ENCODE measurements at regions not wholly inside any gene's neighbourhood (a gene's known extent, or its start where the extent isn't known, plus 50 kb on each side); places are given as distances from the start of the nearest gene placed in this dataset.

DNA sequence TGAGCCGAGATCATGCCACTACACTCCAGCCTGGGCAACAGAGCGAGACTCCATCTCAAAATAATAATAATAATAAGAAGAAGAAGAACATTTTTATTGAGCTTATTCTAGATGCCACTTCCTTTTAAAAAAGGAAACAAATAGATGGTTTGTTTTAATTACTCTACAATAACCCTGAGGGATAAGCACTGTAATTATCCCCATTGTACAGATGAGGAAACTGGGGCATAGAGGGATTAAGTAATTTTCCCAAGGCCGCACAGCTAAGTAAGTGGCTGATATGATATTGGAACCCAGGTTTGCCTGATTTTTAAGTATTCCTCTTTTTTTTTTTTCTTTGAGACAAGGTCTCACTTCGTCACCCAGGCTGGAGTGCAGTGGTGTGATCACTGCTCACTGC is 58.5 kb upstream of the LRIG2 start:
- no peaks in the 10 kb centered on the region for H3K9me3 Mint-ChIP-seq (ENCODE audit: low read depth, unreplicated experiment)
- no peak overlapping the region for H3K4me3 Mint-ChIP-seq (ENCODE audit: low read depth, unreplicated experiment)
- CTCF ChIA-PET = interaction anchor here (1.1 kb wide), 1 partner anchor 28 kb away, joined by 3 read pairs; no protein-coding TSS in a partner anchor
- no peaks in the 10 kb centered on the region for H3K27me3 Mint-ChIP-seq (ENCODE audit: unreplicated experiment)
- no peak overlapping the region for H3K27ac Mint-ChIP-seq (ENCODE audit: unreplicated experiment)
- H3K36me3 Mint-ChIP-seq (ENCODE audit: insufficient read depth, unreplicated experiment) = peaks cover 7% of the 10 kb centered on the region
- H3K4me1 Mint-ChIP-seq (ENCODE audit: low read depth, unreplicated experiment) = no peaks in the 10 kb centered on the region
- intact Hi-C loops (cut with micrococcal nuclease; ENCODE audit: unreplicated experiment) = no loop called here
- no peak for DNase-seq
- no TSS peak for BruUV-seq (replicated peaks)
- TF ChIP-seq, protein P1, sequence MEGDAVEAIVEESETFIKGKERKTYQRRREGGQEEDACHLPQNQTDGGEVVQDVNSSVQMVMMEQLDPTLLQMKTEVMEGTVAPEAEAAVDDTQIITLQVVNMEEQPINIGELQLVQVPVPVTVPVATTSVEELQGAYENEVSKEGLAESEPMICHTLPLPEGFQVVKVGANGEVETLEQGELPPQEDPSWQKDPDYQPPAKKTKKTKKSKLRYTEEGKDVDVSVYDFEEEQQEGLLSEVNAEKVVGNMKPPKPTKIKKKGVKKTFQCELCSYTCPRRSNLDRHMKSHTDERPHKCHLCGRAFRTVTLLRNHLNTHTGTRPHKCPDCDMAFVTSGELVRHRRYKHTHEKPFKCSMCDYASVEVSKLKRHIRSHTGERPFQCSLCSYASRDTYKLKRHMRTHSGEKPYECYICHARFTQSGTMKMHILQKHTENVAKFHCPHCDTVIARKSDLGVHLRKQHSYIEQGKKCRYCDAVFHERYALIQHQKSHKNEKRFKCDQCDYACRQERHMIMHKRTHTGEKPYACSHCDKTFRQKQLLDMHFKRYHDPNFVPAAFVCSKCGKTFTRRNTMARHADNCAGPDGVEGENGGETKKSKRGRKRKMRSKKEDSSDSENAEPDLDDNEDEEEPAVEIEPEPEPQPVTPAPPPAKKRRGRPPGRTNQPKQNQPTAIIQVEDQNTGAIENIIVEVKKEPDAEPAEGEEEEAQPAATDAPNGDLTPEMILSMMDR (IDR thresholded peaks at IDR 0.05; ENCODE audit: unreplicated experiment) = no peak

DNA sequence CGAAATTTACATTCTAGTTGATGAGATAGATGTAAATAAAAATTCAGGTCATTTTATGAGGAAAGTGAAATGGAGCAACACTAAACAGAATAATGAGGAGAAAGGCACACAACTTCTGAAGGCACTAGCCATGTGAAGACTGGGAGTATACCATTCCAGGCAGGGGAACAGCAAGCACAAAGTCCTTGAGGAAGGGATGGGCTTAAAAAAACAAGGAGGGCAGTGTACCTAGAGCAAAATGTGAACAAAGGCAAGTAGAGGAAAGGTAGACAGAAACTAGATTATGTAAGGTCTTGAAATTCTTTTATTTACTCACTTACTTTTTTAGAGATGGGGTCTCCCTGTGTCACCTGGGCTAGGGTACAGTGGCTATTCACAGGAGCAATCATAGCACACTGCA is 54.1 kb upstream of the LRIG2 start:
- TF ChIP-seq, protein P1 (IDR thresholded peaks at IDR 0.05; ENCODE audit: unreplicated experiment) = no peak
- no peak overlapping the region for H3K27ac Mint-ChIP-seq (ENCODE audit: unreplicated experiment)

DNA sequence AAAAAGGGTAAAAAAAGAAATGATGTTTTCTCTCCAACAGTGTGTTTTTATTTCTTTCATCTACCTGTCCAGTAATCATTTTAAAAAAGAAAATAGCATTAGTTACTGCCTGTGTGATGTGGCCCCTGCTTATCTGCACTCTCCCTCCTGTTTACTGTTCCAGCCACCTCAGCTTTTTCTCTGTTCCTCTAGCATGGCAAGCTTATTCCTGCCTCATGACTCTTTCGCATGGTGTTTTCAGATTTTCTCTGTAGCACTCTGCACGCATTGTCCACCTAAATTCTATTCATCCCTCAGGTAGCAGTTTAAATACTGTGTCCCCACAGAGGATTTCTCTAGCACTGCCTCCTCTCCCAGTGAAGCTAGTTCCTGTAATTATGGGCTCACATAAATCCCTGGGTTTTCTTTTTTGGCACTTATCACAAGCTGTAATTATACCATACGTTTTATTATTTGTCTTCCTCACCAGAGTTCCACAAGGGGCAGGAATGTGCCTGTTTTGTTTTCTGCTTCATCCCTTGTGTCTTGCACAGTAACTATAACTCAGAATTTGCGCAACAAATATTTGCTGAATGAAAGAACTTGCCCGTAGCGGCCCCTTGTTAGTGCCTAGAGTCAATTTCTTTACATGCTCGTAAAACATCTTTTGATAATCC is 51.4 kb upstream of the LRIG2 start:
- Mint-ChIP-seq H3K27me3 (ENCODE audit: unreplicated experiment) (no peaks in the 10 kb centered on the region), H3K4me3 (ENCODE audit: low read depth, unreplicated experiment) (no peak overlapping the region), H3K9me3 (ENCODE audit: low read depth, unreplicated experiment) (no peaks in the 10 kb centered on the region), H3K4me1 (ENCODE audit: low read depth, unreplicated experiment) (no peaks in the 10 kb centered on the region), H3K27ac (ENCODE audit: unreplicated experiment) (no peak overlapping the region), H3K36me3 (ENCODE audit: insufficient read depth, unreplicated experiment) (peaks cover 5% of the 10 kb centered on the region)
- DNase-seq = no peak
- intact Hi-C loops (cut with micrococcal nuclease; ENCODE audit: unreplicated experiment) = no loop called here
- CTCF ChIA-PET = no interaction called here
- BruUV-seq (replicated peaks) = no TSS peak
- TF ChIP-seq, protein P1 (IDR thresholded peaks at IDR 0.05; ENCODE audit: unreplicated experiment) = no peak

More for the DNA sequence above, 54.1 kb upstream of the LRIG2 start:
- Mint-ChIP-seq H3K36me3 (ENCODE audit: insufficient read depth, unreplicated experiment) (peaks cover 5% of the 10 kb centered on the region), H3K27me3 (ENCODE audit: unreplicated experiment) (no peaks in the 10 kb centered on the region), H3K4me3 (ENCODE audit: low read depth, unreplicated experiment) (no peak overlapping the region), H3K4me1 (ENCODE audit: low read depth, unreplicated experiment) (no peaks in the 10 kb centered on the region), H3K9me3 (ENCODE audit: low read depth, unreplicated experiment) (no peaks in the 10 kb centered on the region)
- DNase-seq = no peak
- CTCF ChIA-PET = interaction anchor here (0.6 kb wide), 1 partner anchor 1659 kb away, joined by 6 read pairs; no protein-coding TSS in a partner anchor
- intact Hi-C loops (cut with micrococcal nuclease; ENCODE audit: unreplicated experiment) = no loop called here
- no TSS peak for BruUV-seq (replicated peaks)
